OCI-LY1 (cell line): ENCODE measurements at regions not wholly inside any gene's neighbourhood (a gene's known extent, or its start where the extent isn't known, plus 50 kb on each side); places are given as distances from the start of the nearest gene placed in this dataset.

Experiments used
- EZH2 ChIP-seq: fragments of 200-600 bp; sonication (generic), shearing (Covaris generic); IDR thresholded peaks from 2 replicates; pipeline ENCODE4 v1.8.0; 2017; ENCODE audit warnings: borderline replicate concordance, mixed run types, mild to moderate bottlenecking, antibody characterized with exemption, low read length, moderate library complexity, mixed read lengths
- TF ChIP-seq, protein P1 (sequence below): fragments of 200-600 bp; sonication (generic), shearing (Covaris generic); IDR thresholded peaks from 2 replicates; pipeline ENCODE4 v1.5.1; 2017; ENCODE audit warnings: mild to moderate bottlenecking, antibody characterized with exemption, low read length, moderate library complexity, mixed read lengths

GRCh38 chr4:102170910-102171309 is 174.4 kb downstream of the SLC39A8 start:
- TF ChIP-seq, protein P1, sequence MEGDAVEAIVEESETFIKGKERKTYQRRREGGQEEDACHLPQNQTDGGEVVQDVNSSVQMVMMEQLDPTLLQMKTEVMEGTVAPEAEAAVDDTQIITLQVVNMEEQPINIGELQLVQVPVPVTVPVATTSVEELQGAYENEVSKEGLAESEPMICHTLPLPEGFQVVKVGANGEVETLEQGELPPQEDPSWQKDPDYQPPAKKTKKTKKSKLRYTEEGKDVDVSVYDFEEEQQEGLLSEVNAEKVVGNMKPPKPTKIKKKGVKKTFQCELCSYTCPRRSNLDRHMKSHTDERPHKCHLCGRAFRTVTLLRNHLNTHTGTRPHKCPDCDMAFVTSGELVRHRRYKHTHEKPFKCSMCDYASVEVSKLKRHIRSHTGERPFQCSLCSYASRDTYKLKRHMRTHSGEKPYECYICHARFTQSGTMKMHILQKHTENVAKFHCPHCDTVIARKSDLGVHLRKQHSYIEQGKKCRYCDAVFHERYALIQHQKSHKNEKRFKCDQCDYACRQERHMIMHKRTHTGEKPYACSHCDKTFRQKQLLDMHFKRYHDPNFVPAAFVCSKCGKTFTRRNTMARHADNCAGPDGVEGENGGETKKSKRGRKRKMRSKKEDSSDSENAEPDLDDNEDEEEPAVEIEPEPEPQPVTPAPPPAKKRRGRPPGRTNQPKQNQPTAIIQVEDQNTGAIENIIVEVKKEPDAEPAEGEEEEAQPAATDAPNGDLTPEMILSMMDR: no peak
- TF ChIP-seq EZH2: no peak
